Occipital lobe (tissue), 1 donor: ENCODE measurements at regions not wholly inside any gene's neighbourhood (a gene's known extent, or its start where the extent isn't known, plus 50 kb on each side); places are given as distances from the start of the nearest gene placed in this dataset.

ENCODE experiments used
- DNase-seq: peaks from one replicate; lab custom pipeline; 2025; lab: John Stamatoyannopoulos, UW

GRCh38 chr15:96733721-96734120, 403.2 kb downstream of the NR2F2 start:
- DNase-seq, result no peak

GRCh38 chr15:96735632-96736240, 405.2 kb downstream of the NR2F2 start:
- DNase-seq, result no peak

- DNase-seq, result no peak
These were observed 405.9 kb downstream of the NR2F2 start for GRCh38 chr15:96736384-96736783.

- no peak for DNase-seq
These were observed 406.9 kb downstream of the NR2F2 start for GRCh38 chr15:96737408-96737807.

GRCh38 chr15:96746665-96747064, 416.2 kb downstream of the NR2F2 start:
- DNase-seq, result no peak

GRCh38 chr15:96747291-96747690, 416.8 kb downstream of the NR2F2 start:
- no peak for DNase-seq

- no peak for DNase-seq
These were observed 419.9 kb downstream of the NR2F2 start for GRCh38 chr15:96750361-96750760.

GRCh38 chr15:96756146-96756545, 425.6 kb downstream of the NR2F2 start:
- DNase-seq, result no peak

- DNase-seq, result no peak
These were observed 426.2 kb downstream of the NR2F2 start for GRCh38 chr15:96756656-96757055.

- no peak for DNase-seq
These were observed 432.1 kb downstream of the NR2F2 start for GRCh38 chr15:96762566-96762965.

GRCh38 chr15:96764501-96764900, 434.0 kb downstream of the NR2F2 start:
- no peak for DNase-seq

- no peak for DNase-seq
These were observed 434.4 kb downstream of the NR2F2 start for GRCh38 chr15:96764946-96765345.

GRCh38 chr15:96766366-96766765, 435.9 kb downstream of the NR2F2 start:
- DNase-seq, result no peak

GRCh38 chr15:96767703-96768434, 437.4 kb downstream of the NR2F2 start:
- no peak for DNase-seq

- DNase-seq, result no peak
These were observed 437.9 kb downstream of the NR2F2 start for GRCh38 chr15:96768435-96768789.

- no peak for DNase-seq
These were observed 440.5 kb downstream of the NR2F2 start for GRCh38 chr15:96771035-96771434.

- DNase-seq, result no peak
These were observed 443.7 kb downstream of the NR2F2 start for GRCh38 chr15:96774216-96774615.

GRCh38 chr15:96783746-96784145, 453.2 kb downstream of the NR2F2 start:
- DNase-seq, result no peak

- DNase-seq, result no peak
These were observed 459.5 kb downstream of the NR2F2 start for GRCh38 chr15:96790004-96790403.

GRCh38 chr15:96792216-96792615, 461.7 kb downstream of the NR2F2 start:
- no peak for DNase-seq

- DNase-seq, result no peak
These were observed 466.3 kb downstream of the NR2F2 start for GRCh38 chr15:96796841-96797240.

- no peak for DNase-seq
These were observed 471.2 kb downstream of the NR2F2 start for GRCh38 chr15:96801576-96802150.

- DNase-seq, result no peak
These were observed 472.2 kb downstream of the NR2F2 start for GRCh38 chr15:96802611-96803255.
